ENCODE measurements at regions not wholly inside any gene's neighbourhood (a gene's known extent, or its start where the extent isn't known, plus 50 kb on each side); places are given as distances from the start of the nearest gene placed in this dataset.

DNA sequence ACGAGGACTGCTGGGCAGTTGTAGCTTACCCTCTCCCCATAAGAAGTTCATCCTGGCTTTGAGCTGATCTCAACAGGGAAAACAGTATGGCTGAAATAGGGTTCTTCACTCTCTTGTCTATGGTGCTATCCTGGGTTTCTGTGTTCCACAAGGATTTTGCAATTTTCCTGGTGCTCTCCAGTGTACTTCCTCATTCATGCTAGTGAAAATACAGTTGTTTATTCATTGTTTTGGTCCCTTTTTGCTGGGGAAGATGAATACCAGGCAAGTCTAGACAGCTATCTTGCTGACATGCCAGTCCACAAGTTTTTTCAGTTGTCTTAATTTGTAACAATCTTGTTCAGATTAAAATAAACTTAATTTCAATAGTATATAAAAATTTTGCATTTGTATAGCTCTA, 306.5 kb downstream of the DLEU7 start:
- no peaks in the 10 kb centered on the region for H3K27me3 ChIP-seq (ENCODE audit: low read length)
- H2AFZ ChIP-seq (ENCODE audit: low read depth, low read length, severe bottlenecking): no peak overlapping the region
- H3K9me2 ChIP-seq (replicated peaks; ENCODE audit: insufficient read depth, low read length): no peaks in the 10 kb centered on the region
- H3K79me2 ChIP-seq (ENCODE audit: insufficient read depth, low read length): no peaks in the 10 kb centered on the region
- no peaks in the 10 kb centered on the region for H3F3A ChIP-seq (ENCODE audit: insufficient read depth)
- H3K36me3 ChIP-seq (ENCODE audit: low read length): peaks cover 22% of the 10 kb centered on the region
- peaks cover 22% of the 10 kb centered on the region; the same call in 1 of the 2 replicates for H3K9me3 ChIP-seq (ENCODE audit: insufficient read depth, low read length)
- H3K4me3 ChIP-seq (ENCODE audit: insufficient read depth, low read length, poor library complexity, severe bottlenecking): no peak overlapping the region
- no peak overlapping the region for H3K27ac ChIP-seq (ENCODE audit: low read depth, low read length)
- no peak overlapping the region for H3K4me2 ChIP-seq (ENCODE audit: low read depth, low read length, poor library complexity, severe bottlenecking)
- no peaks in the 10 kb centered on the region for H4K20me1 ChIP-seq (ENCODE audit: low read depth, low read length)
- TF ChIP-seq, protein P1, sequence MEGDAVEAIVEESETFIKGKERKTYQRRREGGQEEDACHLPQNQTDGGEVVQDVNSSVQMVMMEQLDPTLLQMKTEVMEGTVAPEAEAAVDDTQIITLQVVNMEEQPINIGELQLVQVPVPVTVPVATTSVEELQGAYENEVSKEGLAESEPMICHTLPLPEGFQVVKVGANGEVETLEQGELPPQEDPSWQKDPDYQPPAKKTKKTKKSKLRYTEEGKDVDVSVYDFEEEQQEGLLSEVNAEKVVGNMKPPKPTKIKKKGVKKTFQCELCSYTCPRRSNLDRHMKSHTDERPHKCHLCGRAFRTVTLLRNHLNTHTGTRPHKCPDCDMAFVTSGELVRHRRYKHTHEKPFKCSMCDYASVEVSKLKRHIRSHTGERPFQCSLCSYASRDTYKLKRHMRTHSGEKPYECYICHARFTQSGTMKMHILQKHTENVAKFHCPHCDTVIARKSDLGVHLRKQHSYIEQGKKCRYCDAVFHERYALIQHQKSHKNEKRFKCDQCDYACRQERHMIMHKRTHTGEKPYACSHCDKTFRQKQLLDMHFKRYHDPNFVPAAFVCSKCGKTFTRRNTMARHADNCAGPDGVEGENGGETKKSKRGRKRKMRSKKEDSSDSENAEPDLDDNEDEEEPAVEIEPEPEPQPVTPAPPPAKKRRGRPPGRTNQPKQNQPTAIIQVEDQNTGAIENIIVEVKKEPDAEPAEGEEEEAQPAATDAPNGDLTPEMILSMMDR (IDR thresholded peaks at IDR 0.05; ENCODE audit: insufficient read depth, low read length, poor library complexity, severe bottlenecking): no peak
- TF ChIP-seq EZH2phosphoT487 (conservative IDR thresholded peaks at IDR 0.05; ENCODE audit: low read length): no peak
- no peak overlapping the region for H3K9ac ChIP-seq (ENCODE audit: low read length)

DNA sequence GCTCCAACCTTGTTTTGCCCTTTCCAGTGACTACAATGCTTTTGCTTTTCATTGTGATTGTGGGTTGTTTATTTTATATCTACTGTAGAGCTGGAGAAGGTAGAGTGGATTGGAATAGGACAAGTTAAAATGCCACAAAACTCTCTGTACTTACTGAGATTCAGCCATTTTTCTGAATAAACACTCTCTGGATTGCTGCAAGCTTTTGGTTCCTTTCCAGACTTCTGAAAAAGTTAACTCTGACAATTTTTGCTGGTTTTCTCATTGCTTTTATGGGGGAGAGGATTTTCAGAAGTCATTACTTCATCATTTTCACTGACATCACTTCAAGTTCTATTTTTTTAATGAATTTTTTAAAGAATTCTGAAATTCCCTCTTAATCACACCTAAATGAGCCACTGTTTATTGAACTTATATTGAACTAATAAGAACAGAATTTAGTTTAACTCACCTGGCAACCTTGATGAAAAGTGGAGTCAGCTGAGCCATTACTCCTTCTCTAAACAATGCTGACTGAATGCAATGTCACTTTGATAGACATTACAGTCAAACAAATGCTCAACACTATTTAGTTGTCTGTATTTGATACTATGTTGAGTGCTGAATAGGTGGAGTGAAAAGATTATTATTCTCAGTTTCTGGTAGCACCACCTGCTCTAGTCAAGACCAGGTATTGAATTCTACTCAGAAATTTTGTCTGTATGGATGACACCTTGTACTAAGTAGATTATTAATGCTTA, 303.5 kb downstream of the DLEU7 start:
- no peak overlapping the region for H2AFZ ChIP-seq (ENCODE audit: low read depth, low read length, severe bottlenecking)
- TF ChIP-seq, protein P1 (IDR thresholded peaks at IDR 0.05; ENCODE audit: insufficient read depth, low read length, poor library complexity, severe bottlenecking): no peak
- no peak for TF ChIP-seq EZH2phosphoT487 (conservative IDR thresholded peaks at IDR 0.05; ENCODE audit: low read length)
- H3K9ac ChIP-seq (ENCODE audit: low read length): no peak overlapping the region
- no peak overlapping the region for H3K4me3 ChIP-seq (ENCODE audit: insufficient read depth, low read length, poor library complexity, severe bottlenecking)
- no peak overlapping the region for H3K4me2 ChIP-seq (ENCODE audit: low read depth, low read length, poor library complexity, severe bottlenecking)
- H3K27me3 ChIP-seq (ENCODE audit: low read length): no peaks in the 10 kb centered on the region
- no peak overlapping the region for H3K27ac ChIP-seq (ENCODE audit: low read depth, low read length)
- H3K9me2 ChIP-seq (replicated peaks; ENCODE audit: insufficient read depth, low read length): no peaks in the 10 kb centered on the region
- H3K79me2 ChIP-seq (ENCODE audit: insufficient read depth, low read length): no peaks in the 10 kb centered on the region
- H3K9me3 ChIP-seq (ENCODE audit: insufficient read depth, low read length): peaks cover 14% of the 10 kb centered on the region; the same call in 1 of the 2 replicates
- H4K20me1 ChIP-seq (ENCODE audit: low read depth, low read length): no peaks in the 10 kb centered on the region
- H3F3A ChIP-seq (ENCODE audit: insufficient read depth): no peaks in the 10 kb centered on the region
- H3K36me3 ChIP-seq (ENCODE audit: low read length): peaks cover 13% of the 10 kb centered on the region

DNA sequence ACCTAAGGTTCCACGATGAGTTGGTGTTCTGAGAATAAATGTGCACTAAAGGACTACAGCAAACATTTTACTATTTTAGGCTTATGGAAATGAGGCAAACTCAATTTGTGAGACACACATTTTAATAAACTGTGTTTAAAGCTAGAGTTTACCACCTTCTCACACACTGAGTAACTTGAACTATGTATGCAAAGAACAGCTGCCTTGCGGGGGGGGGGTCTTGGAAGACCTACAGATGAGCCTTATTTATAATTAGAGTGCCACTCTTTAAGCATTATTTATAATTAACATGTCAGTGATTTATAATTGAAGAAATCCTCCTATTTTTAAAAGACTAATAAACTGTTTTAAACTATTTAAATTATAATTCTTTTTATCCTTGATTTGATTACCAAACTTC, 300.4 kb downstream of the DLEU7 start:
- Histone ChIP-seq H3K9ac (ENCODE audit: low read length) (no peak overlapping the region), H3F3A (ENCODE audit: insufficient read depth) (no peaks in the 10 kb centered on the region), H4K20me1 (ENCODE audit: low read depth, low read length) (no peaks in the 10 kb centered on the region), H3K36me3 (ENCODE audit: low read length) (peaks cover 5% of the 10 kb centered on the region), H3K27me3 (ENCODE audit: low read length) (no peaks in the 10 kb centered on the region), H3K4me3 (ENCODE audit: insufficient read depth, low read length, poor library complexity, severe bottlenecking) (no peak overlapping the region), H3K4me2 (ENCODE audit: low read depth, low read length, poor library complexity, severe bottlenecking) (no peak overlapping the region), H3K9me3 (ENCODE audit: insufficient read depth, low read length) (peaks cover 3% of the 10 kb centered on the region; the same call in 1 of the 2 replicates), H3K27ac (ENCODE audit: low read depth, low read length) (no peak overlapping the region), H3K9me2 (replicated peaks; ENCODE audit: insufficient read depth, low read length) (no peaks in the 10 kb centered on the region), H3K79me2 (ENCODE audit: insufficient read depth, low read length) (no peaks in the 10 kb centered on the region), H2AFZ (ENCODE audit: low read depth, low read length, severe bottlenecking) (no peak overlapping the region)
- TF ChIP-seq, protein P1 (IDR thresholded peaks at IDR 0.05; ENCODE audit: insufficient read depth, low read length, poor library complexity, severe bottlenecking): no peak
- no peak for TF ChIP-seq EZH2phosphoT487 (conservative IDR thresholded peaks at IDR 0.05; ENCODE audit: low read length)

All from SU-DHL-6 (cell line).